SK-N-SH (cell line): ENCODE measurements at regions not wholly inside any gene's neighbourhood (a gene's known extent, or its start where the extent isn't known, plus 50 kb on each side); places are given as distances from the start of the nearest gene placed in this dataset.

Experiments used
- CTCF ChIA-PET: fragments of 300-600, 350-600 bp; formaldehyde crosslinking; extraction: SDS; loops from one replicate; lab custom pipeline; 2021; lab: Yijun Ruan, JAX
- POLR2A ChIA-PET: fragments of 350-600 bp; sonication (Branson Sonifier 250); formaldehyde crosslinking; extraction: SDS; loops from one replicate; lab custom pipeline; 2020; ENCODE audit warnings: antibody characterized with exemption, inconsistent platforms; lab: Yijun Ruan, JAX
- DNase-seq: peaks from one replicate; pipeline ENCODE4 v3.0.0; 2012
- H2AFZ ChIP-seq: fragments of 200-600 bp; sonication (generic); 2 replicates; pipeline ENCODE4 v1.8.1; 2016; ENCODE audit warnings: antibody characterized with exemption, mild to moderate bottlenecking, low read depth
- H3F3A ChIP-seq: fragments of 200-600 bp; sonication (generic); replicated peaks from 2 replicates; pipeline ENCODE3; 2016; ENCODE audit warnings: antibody characterized with exemption, mild to moderate bottlenecking; ENCODE audit not compliant: insufficient read depth
- H3K27ac ChIP-seq, 2 experiments: fragments of 200-500 bp in 1 of 2; fragments of 200-600 bp in 1 of 2; sonication (Bioruptor generic) in 1 of 2; sonication (generic), shearing (Covaris generic) in 1 of 2; 2 replicates each; pipeline versions ENCODE4 v1.5.1 to v1.6.1; 2014 to 2016; ENCODE audit warnings: low read depth in 2 of 2, inconsistent platforms in 1 of 2, low read length in 1 of 2, mild to moderate bottlenecking in 1 of 2, mixed read lengths in 1 of 2
- H3K27me3 ChIP-seq: fragments of 200-600 bp; sonication (generic), shearing (Covaris generic); 2 replicates; pipeline ENCODE4 v1.6.1; 2016; ENCODE audit warnings: mixed run types; ENCODE audit not compliant: insufficient read depth
- H3K36me3 ChIP-seq, 2 experiments: fragments of 200-500 bp in 1 of 2; fragments of 200-600 bp in 1 of 2; sonication (Bioruptor generic) in 1 of 2; sonication (generic) in 1 of 2; replicated peaks in 1 of 2; 2 replicates each; pipeline versions ENCODE3 to v1.5.1; 2014 to 2016; ENCODE audit warnings: low read length in 1 of 2, mild to moderate bottlenecking in 1 of 2; ENCODE audit not compliant: insufficient read depth in 2 of 2, control insufficient read depth in 1 of 2
- H3K4me1 ChIP-seq, 2 experiments: fragments of 200-500 bp in 1 of 2; fragments of 200-600 bp in 1 of 2; sonication (Bioruptor generic) in 1 of 2; sonication (generic), shearing (Covaris generic) in 1 of 2; 2 replicates each; pipeline versions ENCODE4 v1.5.1 to v1.6.1; 2014 to 2016; ENCODE audit warnings: low read depth in 1 of 2, low read length in 1 of 2, mixed run types in 1 of 2; ENCODE audit not compliant: insufficient read depth in 2 of 2, control insufficient read depth in 1 of 2
- H3K4me2 ChIP-seq: fragments of 200-600 bp; sonication (generic), shearing (Covaris generic); 2 replicates; pipeline ENCODE4 v1.6.1; 2017; ENCODE audit warnings: mixed run types
- H3K4me3 ChIP-seq, 2 experiments: fragments of 200-500 bp in 1 of 2; fragments of 200-600 bp in 1 of 2; sonication (Bioruptor generic) in 1 of 2; sonication (generic), shearing (Covaris generic) in 1 of 2; 2 replicates each; pipeline versions ENCODE4 v1.5.1 to v1.8.1; 2014 to 2016; ENCODE audit warnings: low read depth in 2 of 2, inconsistent platforms in 1 of 2, low read length in 1 of 2, mild to moderate bottlenecking in 1 of 2, mixed read lengths in 1 of 2, moderate library complexity in 1 of 2
- H3K79me2 ChIP-seq: fragments of 200-600 bp; sonication (generic); 2 replicates; pipeline ENCODE4 v1.8.1; 2017; ENCODE audit warnings: mild to moderate bottlenecking; ENCODE audit not compliant: insufficient read depth
- H3K9ac ChIP-seq: fragments of 200-600 bp; sonication (generic); 2 replicates; pipeline ENCODE4 v1.6.1; 2017; ENCODE audit warnings: mixed run types
- H3K9me2 ChIP-seq: fragments of 200-600 bp; sonication (generic); 2 replicates; pipeline ENCODE4 v1.6.1; 2017; ENCODE audit warnings: mixed run types
- H3K9me3 ChIP-seq: fragments of 200-600 bp; sonication (generic); 2 replicates; pipeline ENCODE4 v1.6.1; 2017; ENCODE audit warnings: mixed run types, mild to moderate bottlenecking, moderate library complexity
- H4K20me1 ChIP-seq: fragments of 200-600 bp; sonication (generic); 2 replicates; pipeline ENCODE4 v1.6.1; 2017; ENCODE audit warnings: mild to moderate bottlenecking, mixed run types; ENCODE audit not compliant: insufficient read depth
- CHD2 ChIP-seq: fragments of 150-350 bp; IDR thresholded peaks from 2 replicates; pipeline ENCODE4 v1.6.1; 2018; ENCODE audit warnings: low read length; ENCODE audit not compliant: partially characterized antibody
- ELF1 ChIP-seq: IDR thresholded peaks from 2 replicates; pipeline ENCODE4 v1.4.0; 2012
- EP300 ChIP-seq, 2 experiments: IDR thresholded peaks; 2 replicates each; pipeline versions ENCODE4 v1.4.0 to v1.6.1; 2012; ENCODE audit warnings: borderline replicate concordance in 1 of 2, low read depth in 1 of 2, low read length in 1 of 2
- EZH2phosphoT487 ChIP-seq: fragments of 200-600 bp; sonication (generic); IDR thresholded peaks from 2 replicates; pipeline ENCODE4 v1.6.1; 2017; ENCODE audit warnings: low read depth, mixed run types, mild to moderate bottlenecking, antibody characterized with exemption, moderate library complexity, borderline replicate concordance
- FOSL2 ChIP-seq: IDR thresholded peaks from 2 replicates; pipeline ENCODE4 v1.4.0; 2012; ENCODE audit warnings: low read depth, mild to moderate bottlenecking, moderate library complexity, borderline replicate concordance
- GABPA ChIP-seq: IDR thresholded peaks from 2 replicates; pipeline ENCODE4 v1.4.0; 2012; ENCODE audit warnings: low read depth, mild to moderate bottlenecking
- GATA2 ChIP-seq: sonication (generic); formaldehyde crosslinking; IDR thresholded peaks from 2 replicates; pipeline ENCODE4 v1.5.0; 2020; ENCODE audit warnings: mild to moderate bottlenecking, missing genetic modification reagents
- JUND ChIP-seq: IDR thresholded peaks from 2 replicates; pipeline ENCODE4 v1.4.0; 2012
- MXI1 ChIP-seq: IDR thresholded peaks from 2 replicates; pipeline ENCODE4 v1.6.1; 2012; ENCODE audit warnings: mild to moderate bottlenecking, low read depth, low read length, improper control_type of control experiment
- NRF1 ChIP-seq: IDR thresholded peaks from 2 replicates; pipeline ENCODE4 v1.6.1; 2012; ENCODE audit warnings: low read depth, mild to moderate bottlenecking, low read length
- POLR2AphosphoS5 ChIP-seq: IDR thresholded peaks from 2 replicates; pipeline ENCODE4 v1.6.1; 2012; ENCODE audit warnings: low read depth, low read length
- RCOR1 ChIP-seq: fragments of 150-350 bp; IDR thresholded peaks from 2 replicates; pipeline ENCODE4 v1.6.1; 2017; ENCODE audit warnings: antibody characterized with exemption, low read length
- RFX5 ChIP-seq: IDR thresholded peaks from 2 replicates; pipeline ENCODE4 v1.6.1; 2012; ENCODE audit warnings: mild to moderate bottlenecking, improper control_type of control experiment, low read length
- RXRA ChIP-seq: IDR thresholded peaks from 2 replicates; pipeline ENCODE4 v1.4.0; 2012; ENCODE audit warnings: low read depth, mild to moderate bottlenecking, borderline replicate concordance
- SIN3A ChIP-seq: IDR thresholded peaks from 2 replicates; pipeline ENCODE4 v1.6.1; 2012; ENCODE audit warnings: low read depth, mild to moderate bottlenecking, low read length, moderate library complexity, borderline replicate concordance
- SMC3 ChIP-seq: IDR thresholded peaks from 2 replicates; pipeline ENCODE4 v1.6.1; 2012; ENCODE audit warnings: low read depth, low read length, improper control_type of control experiment
- TAF1 ChIP-seq: IDR thresholded peaks from 2 replicates; pipeline ENCODE4 v1.6.1; 2012; ENCODE audit warnings: low read depth, mild to moderate bottlenecking, low read length, moderate library complexity, borderline replicate concordance
- TCF12 ChIP-seq: IDR thresholded peaks from 2 replicates; pipeline ENCODE4 v1.4.0; 2012
- TEAD4 ChIP-seq: IDR thresholded peaks from 2 replicates; pipeline ENCODE4 v1.4.0; 2012; ENCODE audit warnings: mild to moderate bottlenecking, borderline replicate concordance; ENCODE audit not compliant: insufficient read depth
- YY1 ChIP-seq: IDR thresholded peaks from 2 replicates; pipeline ENCODE4 v1.4.0; 2012; ENCODE audit warnings: low read depth, mild to moderate bottlenecking
- WGBS: methylation state at CpG from one replicate; pipeline ENCODE4 v1.1.6; 2017; ENCODE audit warnings: low lambda C conversion rate; 5-methylcytosine and 5-hydroxymethylcytosine counted together
- TF ChIP-seq, protein P1 (sequence below): IDR thresholded peaks from 2 replicates; pipeline ENCODE4 v1.4.0; 2012; ENCODE audit warnings: low read depth
- TF ChIP-seq, protein P2 (sequence below): IDR thresholded peaks from 2 replicates; pipeline ENCODE4 v1.6.1; 2012; ENCODE audit warnings: mild to moderate bottlenecking, low read depth, low read length, moderate library complexity

DNA sequence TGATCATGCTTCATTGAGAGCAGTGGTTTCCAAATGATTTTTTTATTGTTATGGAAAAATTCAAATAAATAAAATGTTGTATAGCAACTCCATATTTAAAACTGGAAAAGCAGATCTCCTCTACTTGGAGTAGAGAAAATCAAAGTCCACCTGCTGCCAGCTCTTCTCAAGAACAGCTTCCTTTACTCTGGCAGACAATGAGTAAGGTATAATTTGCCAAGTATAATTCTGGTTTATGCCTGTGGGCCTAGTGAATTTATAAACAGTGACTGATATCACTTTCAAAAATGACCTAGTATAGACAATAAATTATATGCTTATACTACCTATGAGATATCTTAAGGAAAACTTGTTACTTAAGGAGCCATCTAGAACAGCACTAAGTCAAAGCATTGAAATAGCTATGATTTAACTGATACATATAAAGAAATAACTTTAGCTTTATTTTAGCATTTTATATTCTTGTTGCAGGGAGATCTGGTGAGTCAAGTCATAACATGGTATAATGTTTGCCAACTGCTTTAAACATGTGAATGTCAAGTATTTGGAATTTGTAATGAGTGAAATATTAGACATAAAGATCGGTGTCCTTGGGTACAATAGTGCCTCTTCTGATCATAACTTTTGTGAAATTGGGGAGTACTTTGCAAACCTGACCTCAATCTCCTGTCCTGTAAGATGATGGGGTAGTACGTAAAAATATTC, 1389.1 kb upstream of the PIK3C3 start (continued):
- TF ChIP-seq TCF12 (no peak), TAF1 (no peak), FOSL2 (no peak), RFX5 (no peak), YY1 (no peak), EZH2phosphoT487 (no peak)
- TF ChIP-seq, all 33 proteins: peak for 0

DNA sequence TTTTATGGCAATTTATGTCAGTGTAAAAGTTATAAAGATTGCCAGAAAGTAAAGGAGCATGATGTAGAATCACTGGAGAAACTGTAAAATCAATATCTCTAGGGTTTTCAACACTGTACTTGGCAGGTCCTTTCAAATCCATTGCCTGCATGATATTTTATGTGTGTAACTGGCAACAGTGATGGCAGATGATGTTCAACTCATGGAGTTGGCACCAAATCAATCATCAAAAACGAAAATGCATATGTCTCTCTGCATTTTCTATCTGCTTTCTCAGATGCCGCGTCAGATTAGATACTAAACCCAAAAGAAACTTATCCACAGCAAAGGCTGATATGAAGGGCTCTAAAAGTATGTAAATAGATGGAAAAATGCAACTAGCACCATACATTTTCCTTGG, 1395.5 kb upstream of the PIK3C3 start:
- H3K79me2 ChIP-seq, result no peaks in the 10 kb centered on the region
- H3K27me3 ChIP-seq, result no peaks in the 10 kb centered on the region
- no peak overlapping the region for H3K4me2 ChIP-seq
- no peaks in the 10 kb centered on the region for H3K9me3 ChIP-seq
- no peak overlapping the region for H3K9ac ChIP-seq
- POLR2A ChIA-PET, result no interaction called here
- H3K9me2 ChIP-seq, result no peaks in the 10 kb centered on the region
- no peaks in the 10 kb centered on the region for H3K36me3 ChIP-seq
- DNase-seq, result no peak
- 56% methylated on average over 3 of the region's 3 CpGs for WGBS
- no peak overlapping the region for H3K27ac ChIP-seq
- no peak overlapping the region for H2AFZ ChIP-seq
- CTCF ChIA-PET, result no interaction called here
- no peak overlapping the region for H3K4me3 ChIP-seq
- TF ChIP-seq MXI1 (no peak), RFX5 (no peak), GATA2 (CRISPR knock-in tag) (no peak), YY1 (no peak), NRF1 (no peak), TEAD4 (no peak), GABPA (no peak), SMC3 (no peak), SIN3A (no peak), EZH2phosphoT487 (no peak), EP300 (IDR thresholded peaks at IDR 0.05; ENCODE audit: borderline replicate concordance in 1 of 2, low read depth in 1 of 2, low read length in 1 of 2) (no peak), JUND (no peak), ELF1 (no peak), POLR2AphosphoS5 (no peak), TAF1 (no peak), RCOR1 (no peak), RXRA (no peak), CHD2 (no peak)
- TF ChIP-seq, protein P1, sequence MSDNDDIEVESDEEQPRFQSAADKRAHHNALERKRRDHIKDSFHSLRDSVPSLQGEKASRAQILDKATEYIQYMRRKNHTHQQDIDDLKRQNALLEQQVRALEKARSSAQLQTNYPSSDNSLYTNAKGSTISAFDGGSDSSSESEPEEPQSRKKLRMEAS, result no peak
- TF ChIP-seq, protein P2, sequence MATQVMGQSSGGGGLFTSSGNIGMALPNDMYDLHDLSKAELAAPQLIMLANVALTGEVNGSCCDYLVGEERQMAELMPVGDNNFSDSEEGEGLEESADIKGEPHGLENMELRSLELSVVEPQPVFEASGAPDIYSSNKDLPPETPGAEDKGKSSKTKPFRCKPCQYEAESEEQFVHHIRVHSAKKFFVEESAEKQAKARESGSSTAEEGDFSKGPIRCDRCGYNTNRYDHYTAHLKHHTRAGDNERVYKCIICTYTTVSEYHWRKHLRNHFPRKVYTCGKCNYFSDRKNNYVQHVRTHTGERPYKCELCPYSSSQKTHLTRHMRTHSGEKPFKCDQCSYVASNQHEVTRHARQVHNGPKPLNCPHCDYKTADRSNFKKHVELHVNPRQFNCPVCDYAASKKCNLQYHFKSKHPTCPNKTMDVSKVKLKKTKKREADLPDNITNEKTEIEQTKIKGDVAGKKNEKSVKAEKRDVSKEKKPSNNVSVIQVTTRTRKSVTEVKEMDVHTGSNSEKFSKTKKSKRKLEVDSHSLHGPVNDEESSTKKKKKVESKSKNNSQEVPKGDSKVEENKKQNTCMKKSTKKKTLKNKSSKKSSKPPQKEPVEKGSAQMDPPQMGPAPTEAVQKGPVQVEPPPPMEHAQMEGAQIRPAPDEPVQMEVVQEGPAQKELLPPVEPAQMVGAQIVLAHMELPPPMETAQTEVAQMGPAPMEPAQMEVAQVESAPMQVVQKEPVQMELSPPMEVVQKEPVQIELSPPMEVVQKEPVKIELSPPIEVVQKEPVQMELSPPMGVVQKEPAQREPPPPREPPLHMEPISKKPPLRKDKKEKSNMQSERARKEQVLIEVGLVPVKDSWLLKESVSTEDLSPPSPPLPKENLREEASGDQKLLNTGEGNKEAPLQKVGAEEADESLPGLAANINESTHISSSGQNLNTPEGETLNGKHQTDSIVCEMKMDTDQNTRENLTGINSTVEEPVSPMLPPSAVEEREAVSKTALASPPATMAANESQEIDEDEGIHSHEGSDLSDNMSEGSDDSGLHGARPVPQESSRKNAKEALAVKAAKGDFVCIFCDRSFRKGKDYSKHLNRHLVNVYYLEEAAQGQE, result no peak
- H3F3A ChIP-seq, result no peaks in the 10 kb centered on the region
- H4K20me1 ChIP-seq, result no peaks in the 10 kb centered on the region
- H3K4me1 ChIP-seq, result no peaks in the 10 kb centered on the region; a peak in 1 of 4 replicates
